B cell (primary cell): ENCODE measurements at regions not wholly inside any gene's neighbourhood (a gene's known extent, or its start where the extent isn't known, plus 50 kb on each side); places are given as distances from the start of the nearest gene placed in this dataset.

Source experiments
- EZH2 ChIP-seq: IDR thresholded peaks from 2 replicates; pipeline ENCODE4 v1.6.1; 2012; ENCODE audit warnings: borderline replicate concordance, low read depth, mild to moderate bottlenecking, moderate library complexity, low read length; ENCODE audit not compliant: insufficient read depth, poor library complexity, severe bottlenecking
- TF ChIP-seq, protein P1 (sequence below): fragments of 200-600 bp; IDR thresholded peaks from one replicate; pipeline ENCODE4 v1.8.0; 2022; ENCODE audit warnings: antibody characterized with exemption, mild to moderate bottlenecking

DNA sequence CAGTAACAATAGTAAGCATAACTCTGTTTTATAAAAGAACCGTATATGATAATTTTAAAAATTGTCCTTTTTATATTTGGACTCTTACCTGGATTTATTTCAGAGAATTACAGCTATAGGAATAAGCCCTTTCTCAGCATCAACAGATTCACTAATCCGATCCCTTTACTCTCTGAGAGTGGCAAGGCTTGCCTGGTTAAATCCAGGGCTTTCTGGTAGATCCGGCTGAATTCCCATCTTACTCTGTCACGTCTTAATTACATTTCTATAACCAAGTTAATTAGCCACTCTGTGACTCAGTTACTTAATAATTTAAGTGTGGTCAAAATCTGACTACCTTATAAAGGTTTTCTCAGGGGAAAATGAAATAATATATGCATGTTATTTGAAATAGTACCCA is 294.7 kb downstream of the FRK start:
- TF ChIP-seq, protein P1, sequence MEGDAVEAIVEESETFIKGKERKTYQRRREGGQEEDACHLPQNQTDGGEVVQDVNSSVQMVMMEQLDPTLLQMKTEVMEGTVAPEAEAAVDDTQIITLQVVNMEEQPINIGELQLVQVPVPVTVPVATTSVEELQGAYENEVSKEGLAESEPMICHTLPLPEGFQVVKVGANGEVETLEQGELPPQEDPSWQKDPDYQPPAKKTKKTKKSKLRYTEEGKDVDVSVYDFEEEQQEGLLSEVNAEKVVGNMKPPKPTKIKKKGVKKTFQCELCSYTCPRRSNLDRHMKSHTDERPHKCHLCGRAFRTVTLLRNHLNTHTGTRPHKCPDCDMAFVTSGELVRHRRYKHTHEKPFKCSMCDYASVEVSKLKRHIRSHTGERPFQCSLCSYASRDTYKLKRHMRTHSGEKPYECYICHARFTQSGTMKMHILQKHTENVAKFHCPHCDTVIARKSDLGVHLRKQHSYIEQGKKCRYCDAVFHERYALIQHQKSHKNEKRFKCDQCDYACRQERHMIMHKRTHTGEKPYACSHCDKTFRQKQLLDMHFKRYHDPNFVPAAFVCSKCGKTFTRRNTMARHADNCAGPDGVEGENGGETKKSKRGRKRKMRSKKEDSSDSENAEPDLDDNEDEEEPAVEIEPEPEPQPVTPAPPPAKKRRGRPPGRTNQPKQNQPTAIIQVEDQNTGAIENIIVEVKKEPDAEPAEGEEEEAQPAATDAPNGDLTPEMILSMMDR: no peak
- no peak for TF ChIP-seq EZH2
